ENCODE measurements at regions not wholly inside any gene's neighbourhood (a gene's known extent, or its start where the extent isn't known, plus 50 kb on each side); places are given as distances from the start of the nearest gene placed in this dataset.

- 0 to 67% (median 39%) methylated on average over 1 to 3 of the region's 3 CpGs; no CpG with 5 or more reads in 1 of the 10 experiments for WGBS, 10 experiments
- no peak overlapping the region for H3K27ac ChIP-seq
- in situ Hi-C loops (cut with MboI; ENCODE audit: low pct_unique_long_range_greater_than_20kb in 2 of 9, low sequenced_read_pairs in 9 of 9, unreplicated experiment in 9 of 9) = no loop called here
- peak in 5 of 8 experiments; percentile 38 to 96 (median 93) for ATAC-seq (replicated peaks in 6 of 8)
- H3K4me1 ChIP-seq (replicated peaks in 1 of 2) = peaks cover 7 to 10% of the 10 kb centered on the region in 2 donors
- H3K4me3 ChIP-seq = no peak overlapping the region
These were observed 393.7 kb upstream of the SMC2 start for GRCh38 chr9:103700195-103700962.

DNA sequence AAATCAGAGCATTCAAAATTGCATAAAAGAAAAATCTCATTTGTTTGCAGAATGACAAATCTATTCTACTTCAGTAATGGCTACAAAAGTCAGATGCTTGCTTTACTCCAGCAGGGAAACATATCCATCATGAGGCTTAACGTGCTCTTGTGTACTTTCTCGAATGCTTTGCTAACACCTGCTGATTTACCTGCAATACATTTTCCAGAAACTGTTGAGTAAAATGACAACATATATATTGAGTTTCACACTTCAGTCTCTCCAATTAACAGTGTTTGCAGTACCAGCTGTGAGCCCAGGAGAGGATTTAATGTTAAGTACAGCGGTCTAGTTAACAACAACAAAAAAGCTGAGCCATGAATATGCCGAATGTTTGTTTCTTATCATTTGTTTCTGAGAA lies 391.5 kb upstream of the SMC2 start:
- in situ Hi-C loops (cut with MboI; ENCODE audit: low pct_unique_long_range_greater_than_20kb in 2 of 9, low sequenced_read_pairs in 9 of 9, unreplicated experiment in 9 of 9) = no loop called here
- Histone ChIP-seq H3K4me1 (replicated peaks in 1 of 2) (peaks cover 7 to 10% of the 10 kb centered on the region in 2 donors), H3K4me3 (no peak overlapping the region), H3K27ac (no peak overlapping the region)
- 6 to 84% (median 36%) methylated on average over 2 to 4 of the region's 4 CpGs; no CpG with 5 or more reads in 2 of the 10 experiments for WGBS, 10 experiments
- no peak for ATAC-seq (replicated peaks in 6 of 8)

GRCh38 chr9:103707181-103707580 lies 386.9 kb upstream of the SMC2 start:
- 0 to 100% (median 21%) methylated on average over 1 to 2 of the region's 2 CpGs for WGBS, 10 experiments
- Histone ChIP-seq H3K4me3 (no peak overlapping the region), H3K4me1 (replicated peaks in 1 of 2) (peaks cover 0 to 3% of the 10 kb centered on the region in 2 donors), H3K27ac (no peak overlapping the region)
- in situ Hi-C loops (cut with MboI; ENCODE audit: low pct_unique_long_range_greater_than_20kb in 2 of 9, low sequenced_read_pairs in 9 of 9, unreplicated experiment in 9 of 9) = no loop called here
- no peak for ATAC-seq (replicated peaks in 6 of 8)

GRCh38 chr9:103709366-103709765 lies 384.7 kb upstream of the SMC2 start:
- no peak for ATAC-seq (replicated peaks in 6 of 8)
- in situ Hi-C loops (cut with MboI; ENCODE audit: low pct_unique_long_range_greater_than_20kb in 2 of 9, low sequenced_read_pairs in 9 of 9, unreplicated experiment in 9 of 9) = no loop called here
- Histone ChIP-seq H3K4me3 (no peak overlapping the region), H3K27ac (no peak overlapping the region), H3K4me1 (replicated peaks in 1 of 2) (no peaks in the 10 kb centered on the region)

DNA sequence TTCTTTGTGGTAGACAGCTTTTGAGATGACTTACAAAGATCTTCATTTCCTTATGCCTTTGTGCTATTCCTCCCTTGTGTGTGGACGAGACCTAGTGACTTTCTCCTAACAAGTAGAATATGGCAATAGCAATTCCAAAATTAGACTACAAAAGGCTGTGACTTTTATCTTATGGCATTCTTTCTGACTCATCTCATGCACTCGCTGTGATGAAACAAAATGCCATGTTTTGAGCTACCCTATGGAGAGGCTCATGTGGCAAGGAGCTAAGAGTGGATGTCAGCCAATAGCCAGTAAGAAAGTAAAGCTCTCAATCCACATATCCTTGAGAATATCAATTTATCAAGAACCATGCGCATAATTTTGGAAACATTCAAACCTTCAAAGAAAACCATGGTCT lies 380.5 kb upstream of the SMC2 start:
- ATAC-seq (replicated peaks in 6 of 8) = no peak
- Histone ChIP-seq H3K4me1 (replicated peaks in 1 of 2) (no peaks in the 10 kb centered on the region), H3K27ac (no peak overlapping the region), H3K4me3 (no peak overlapping the region)
- in situ Hi-C loops (cut with MboI; ENCODE audit: low pct_unique_long_range_greater_than_20kb in 2 of 9, low sequenced_read_pairs in 9 of 9, unreplicated experiment in 9 of 9) = no loop called here
- 10 to 93% (median 40%) methylated on average over 1 to 3 of the region's 3 CpGs; no CpG with 5 or more reads in 3 of the 10 experiments for WGBS, 10 experiments

- ATAC-seq (replicated peaks in 6 of 8) = no peak
- in situ Hi-C loops (cut with MboI; ENCODE audit: low pct_unique_long_range_greater_than_20kb in 2 of 9, low sequenced_read_pairs in 9 of 9, unreplicated experiment in 9 of 9) = no loop called here
These were observed 379.1 kb upstream of the SMC2 start for GRCh38 chr9:103714992-103715391.

GRCh38 chr9:103721056-103721455 lies 373.1 kb upstream of the SMC2 start:
- Histone ChIP-seq H3K4me1 (replicated peaks in 1 of 2) (no peaks in the 10 kb centered on the region), H3K4me3 (no peak overlapping the region), H3K27ac (no peak overlapping the region)
- in situ Hi-C loops (cut with MboI; ENCODE audit: low pct_unique_long_range_greater_than_20kb in 2 of 9, low sequenced_read_pairs in 9 of 9, unreplicated experiment in 9 of 9) = no loop called here
- WGBS, 10 experiments = 0 to 100% (median 72%) methylated on average over 1 to 2 of the region's 2 CpGs; no CpG with 5 or more reads in 1 of the 10 experiments
- ATAC-seq (replicated peaks in 6 of 8) = no peak

More at GRCh38 chr9:103714992-103715391, 379.1 kb upstream of the SMC2 start:
- WGBS, 10 experiments = 25 to 91% (median 66%) methylated on average over 1 of the region's 1 CpG; no CpG with 5 or more reads in 6 of the 10 experiments
- H3K27ac ChIP-seq = no peak overlapping the region
- H3K4me3 ChIP-seq = no peak overlapping the region
- H3K4me1 ChIP-seq (replicated peaks in 1 of 2) = no peaks in the 10 kb centered on the region

- in situ Hi-C loops (cut with MboI; ENCODE audit: low pct_unique_long_range_greater_than_20kb in 2 of 9, low sequenced_read_pairs in 9 of 9, unreplicated experiment in 9 of 9) = no loop called here
- no peaks in the 10 kb centered on the region for H3K4me1 ChIP-seq (replicated peaks in 1 of 2)
- WGBS, 10 experiments = 0 to 100% (median 80%) methylated on average over 1 to 3 of the region's 3 CpGs; no CpG with 5 or more reads in 1 of the 10 experiments
- no peak overlapping the region for H3K4me3 ChIP-seq
- no peak overlapping the region for H3K27ac ChIP-seq
- no peak for ATAC-seq (replicated peaks in 6 of 8)
These were observed 363.2 kb upstream of the SMC2 start for GRCh38 chr9:103730866-103731265.

DNA sequence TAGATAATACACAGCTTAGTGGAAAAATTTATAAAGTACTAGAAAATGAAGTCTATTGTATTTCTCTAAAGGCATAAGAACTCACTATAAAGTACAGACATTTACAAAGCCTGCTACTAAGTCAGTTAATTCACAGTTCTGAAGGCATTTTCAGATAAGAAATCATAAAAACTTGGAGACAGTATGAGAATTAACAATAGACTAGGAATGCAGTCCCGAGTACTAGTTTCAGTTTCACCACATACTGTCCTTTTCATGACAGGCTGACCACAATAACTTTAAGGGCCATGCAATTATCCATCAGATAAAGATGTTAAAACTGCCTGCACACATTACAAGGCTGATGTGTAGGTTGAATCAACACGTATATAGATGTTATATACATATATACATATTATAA lies 362.6 kb upstream of the SMC2 start:
- Histone ChIP-seq H3K4me1 (replicated peaks in 1 of 2) (no peaks in the 10 kb centered on the region), H3K4me3 (no peak overlapping the region), H3K27ac (no peak overlapping the region)
- no peak for ATAC-seq (replicated peaks in 6 of 8)
- in situ Hi-C loops (cut with MboI; ENCODE audit: low pct_unique_long_range_greater_than_20kb in 2 of 9, low sequenced_read_pairs in 9 of 9, unreplicated experiment in 9 of 9) = no loop called here
- 0 to 100% (median 62%) methylated on average over 1 to 2 of the region's 2 CpGs; no CpG with 5 or more reads in 1 of the 10 experiments for WGBS, 10 experiments

DNA sequence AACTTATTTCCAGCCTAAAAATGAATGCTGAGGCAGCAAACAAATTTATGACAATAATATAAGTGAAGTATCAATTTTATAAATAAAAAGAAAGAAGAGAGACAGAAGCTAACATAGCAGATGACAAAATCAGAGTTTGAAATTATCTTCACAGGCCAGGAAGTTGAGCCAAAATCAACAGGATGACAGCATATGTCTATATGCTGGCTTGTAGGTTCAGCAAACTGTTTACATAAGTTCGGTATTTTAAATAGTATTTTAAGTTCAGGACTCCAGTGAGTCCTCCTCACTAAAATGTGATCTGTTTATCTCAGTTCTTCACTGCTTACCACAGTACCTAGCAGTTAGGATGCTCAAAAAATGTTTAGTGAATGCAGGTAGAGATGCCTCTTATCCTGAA lies 359.6 kb upstream of the SMC2 start:
- WGBS, 10 experiments = 0 to 100% (median 46%) methylated on average over 1 of the region's 1 CpG; no CpG with 5 or more reads in 2 of the 10 experiments

DNA sequence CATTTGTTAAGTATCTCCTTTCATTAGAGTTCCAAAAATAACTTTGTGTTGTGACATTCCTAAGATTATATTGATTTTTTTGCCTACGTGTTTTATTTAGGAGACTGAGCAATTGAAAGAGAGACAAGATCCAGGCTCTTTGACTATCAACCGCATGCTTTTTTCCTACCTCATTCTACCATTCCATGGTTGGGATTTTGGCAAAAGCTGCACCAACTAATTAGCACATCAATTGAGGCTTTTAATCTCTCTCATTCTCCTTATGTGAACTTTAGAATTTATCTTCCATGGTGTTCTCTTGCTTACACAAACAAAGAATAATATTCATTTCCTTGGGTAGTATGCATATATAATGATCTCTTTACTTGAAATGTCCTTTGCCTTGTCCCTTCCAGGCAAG lies 338.7 kb upstream of the SMC2 start:
- Histone ChIP-seq H3K4me3 (no peak overlapping the region), H3K27ac (no peak overlapping the region), H3K4me1 (replicated peaks in 1 of 2) (no peaks in the 10 kb centered on the region)
- WGBS, 10 experiments = 8 to 100% (median 64%) methylated on average over 1 to 2 of the region's 2 CpGs
- ATAC-seq (replicated peaks in 6 of 8) = no peak
- in situ Hi-C loops (cut with MboI; ENCODE audit: low pct_unique_long_range_greater_than_20kb in 2 of 9, low sequenced_read_pairs in 9 of 9, unreplicated experiment in 9 of 9) = no loop called here

More for the DNA sequence above, 359.6 kb upstream of the SMC2 start:
- Histone ChIP-seq H3K4me3 (no peak overlapping the region), H3K27ac (no peak overlapping the region), H3K4me1 (replicated peaks in 1 of 2) (no peaks in the 10 kb centered on the region)
- in situ Hi-C loops (cut with MboI; ENCODE audit: low pct_unique_long_range_greater_than_20kb in 2 of 9, low sequenced_read_pairs in 9 of 9, unreplicated experiment in 9 of 9) = no loop called here
- no peak for ATAC-seq (replicated peaks in 6 of 8)

DNA sequence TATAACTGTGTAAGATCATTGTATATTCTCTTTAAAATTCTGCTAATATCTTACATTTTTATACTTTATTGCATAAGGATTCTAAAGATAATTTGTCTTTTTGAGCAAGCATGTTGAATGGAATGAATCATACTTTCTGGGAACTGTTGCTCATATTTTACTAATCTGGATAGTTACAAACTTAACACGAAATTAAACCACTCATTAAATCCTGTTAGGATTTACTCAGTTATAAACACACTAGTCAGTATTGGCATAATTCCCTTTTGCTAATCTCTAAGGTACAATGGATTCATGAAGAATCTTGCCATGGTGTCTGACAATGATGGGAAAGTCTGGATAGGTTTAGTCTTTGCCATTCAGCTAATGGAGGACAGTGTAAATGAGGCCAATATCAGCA lies 338.1 kb upstream of the SMC2 start:
- in situ Hi-C loops (cut with MboI; ENCODE audit: low pct_unique_long_range_greater_than_20kb in 2 of 9, low sequenced_read_pairs in 9 of 9, unreplicated experiment in 9 of 9) = no loop called here
- H3K27ac ChIP-seq = no peak overlapping the region
- no peaks in the 10 kb centered on the region for H3K4me1 ChIP-seq (replicated peaks in 1 of 2)
- 0 to 82% (median 7%) methylated on average over 1 of the region's 1 CpG; no CpG with 5 or more reads in 2 of the 10 experiments for WGBS, 10 experiments
- H3K4me3 ChIP-seq = no peak overlapping the region
- no peak for ATAC-seq (replicated peaks in 6 of 8)

GRCh38 chr9:103757062-103757461 lies 337.0 kb upstream of the SMC2 start:
- H3K27ac ChIP-seq = no peak overlapping the region
- H3K4me1 ChIP-seq (replicated peaks in 1 of 2) = no peaks in the 10 kb centered on the region
- 0 to 91% (median 29%) methylated on average over 1 to 3 of the region's 3 CpGs; no CpG with 5 or more reads in 2 of the 10 experiments for WGBS, 10 experiments
- H3K4me3 ChIP-seq = no peak overlapping the region
- in situ Hi-C loops (cut with MboI; ENCODE audit: low pct_unique_long_range_greater_than_20kb in 2 of 9, low sequenced_read_pairs in 9 of 9, unreplicated experiment in 9 of 9) = no loop called here
- peak in 2 of 8 experiments; percentile 53 to 78 for ATAC-seq (replicated peaks in 6 of 8)

- WGBS, 10 experiments = 0 to 69% (median 26%) methylated on average over 1 to 2 of the region's 2 CpGs
- in situ Hi-C loops (cut with MboI; ENCODE audit: low pct_unique_long_range_greater_than_20kb in 2 of 9, low sequenced_read_pairs in 9 of 9, unreplicated experiment in 9 of 9) = no loop called here
- Histone ChIP-seq H3K4me3 (no peak overlapping the region), H3K27ac (no peak overlapping the region), H3K4me1 (replicated peaks in 1 of 2) (no peaks in the 10 kb centered on the region)
- no peak for ATAC-seq (replicated peaks in 6 of 8)
These were observed 332.6 kb upstream of the SMC2 start for GRCh38 chr9:103761466-103761865.
